T-helper 2 cell treated with Interferon-gamma antibody and Interleukin-4, amounts not matched to agents 100 ng/mL and 5 ng/mL, for 36 hours (primary cell): ENCODE measurements at regions not wholly inside any gene's neighbourhood (a gene's known extent, or its start where the extent isn't known, plus 50 kb on each side); places are given as distances from the start of the nearest gene placed in this dataset.

Experiments
- intact Hi-C: fragments of 100-400 bp; cut with micrococcal nuclease; formaldehyde crosslinking; loops from one replicate; pipeline ENCODE4 v1.15.1; 2023

DNA sequence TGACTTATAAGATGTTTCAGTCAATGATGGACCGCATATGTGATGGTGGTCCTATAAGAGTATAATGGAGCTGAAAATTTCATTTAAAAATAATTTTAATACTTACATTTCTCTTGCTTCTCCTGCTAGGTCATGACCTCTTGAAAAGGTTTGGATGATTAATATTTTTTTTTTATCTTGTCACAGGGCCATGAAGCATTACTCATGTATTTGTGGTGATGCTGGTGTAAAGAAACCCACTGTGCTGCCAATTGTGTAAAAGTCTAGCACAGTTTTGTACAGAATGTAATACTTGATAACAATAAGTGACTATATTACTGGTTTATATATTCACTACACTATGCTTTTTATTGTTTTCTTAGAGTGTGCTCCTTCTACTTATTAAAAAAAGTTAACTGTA lies 124.2 kb upstream of the CELF4 start:
- intact Hi-C loops, result no loop called here

GRCh38 chr18:37684590-37684989 lies 119.0 kb upstream of the CELF4 start:
- intact Hi-C loops, result no loop called here

DNA sequence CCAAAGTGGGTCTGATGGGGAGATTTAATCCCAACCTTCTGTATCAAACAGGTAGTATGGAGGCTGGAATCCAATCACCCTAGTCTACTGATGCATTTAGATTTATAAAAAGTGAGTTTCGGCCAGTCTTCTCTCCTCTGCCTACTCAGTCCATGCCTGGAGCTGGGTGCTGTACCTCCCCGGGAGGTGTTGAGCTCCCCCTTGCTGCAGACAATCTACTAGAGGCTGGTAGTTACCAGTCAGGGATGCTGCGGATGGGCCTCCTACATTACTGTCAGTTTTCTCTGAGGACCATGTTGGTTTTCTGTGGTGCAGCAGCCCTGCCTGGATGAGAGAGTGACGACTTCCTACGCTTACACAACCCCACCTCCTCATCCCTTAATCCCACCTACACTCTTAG lies 118.6 kb upstream of the CELF4 start:
- intact Hi-C loops, result no loop called here

DNA sequence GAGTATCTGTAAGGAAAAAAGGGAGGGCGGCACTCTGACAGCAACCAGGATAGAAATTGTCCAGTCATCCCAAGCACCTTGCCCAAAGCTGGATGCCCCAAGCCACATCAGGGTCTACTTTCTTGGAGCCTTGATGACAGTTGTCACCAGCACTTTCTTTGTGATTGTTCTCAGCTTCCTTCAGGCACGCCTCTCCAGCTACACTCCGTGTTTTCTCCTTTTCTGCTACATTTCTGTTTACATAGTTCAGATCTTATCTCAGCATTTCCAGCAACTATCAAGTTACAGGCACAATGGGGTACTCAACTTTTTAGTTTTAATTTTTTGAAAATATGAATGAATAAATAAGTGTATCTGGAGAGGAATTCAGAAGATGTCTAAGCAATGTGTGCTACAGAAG lies 115.3 kb upstream of the CELF4 start:
- intact Hi-C loops, result no loop called here

DNA sequence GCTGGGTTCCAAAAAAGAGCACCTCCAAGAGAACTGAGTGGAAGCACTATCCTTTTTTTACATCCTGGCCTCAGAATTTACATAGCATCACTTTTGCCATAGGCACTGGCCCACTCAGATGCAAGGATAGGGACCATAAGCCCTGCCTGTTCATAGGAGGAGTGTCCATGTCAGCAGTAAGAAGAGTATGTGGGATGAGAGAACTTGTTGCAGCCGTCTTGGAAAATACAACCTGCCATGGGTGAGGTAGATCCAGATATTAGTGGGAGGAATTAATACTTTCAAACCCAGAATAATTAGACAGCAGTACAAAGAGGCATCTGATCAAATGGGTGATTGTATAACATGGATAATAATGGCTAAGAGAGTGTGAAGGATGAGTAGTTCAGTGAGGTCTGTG lies 110.7 kb upstream of the CELF4 start:
- intact Hi-C loops, result no loop called here

DNA sequence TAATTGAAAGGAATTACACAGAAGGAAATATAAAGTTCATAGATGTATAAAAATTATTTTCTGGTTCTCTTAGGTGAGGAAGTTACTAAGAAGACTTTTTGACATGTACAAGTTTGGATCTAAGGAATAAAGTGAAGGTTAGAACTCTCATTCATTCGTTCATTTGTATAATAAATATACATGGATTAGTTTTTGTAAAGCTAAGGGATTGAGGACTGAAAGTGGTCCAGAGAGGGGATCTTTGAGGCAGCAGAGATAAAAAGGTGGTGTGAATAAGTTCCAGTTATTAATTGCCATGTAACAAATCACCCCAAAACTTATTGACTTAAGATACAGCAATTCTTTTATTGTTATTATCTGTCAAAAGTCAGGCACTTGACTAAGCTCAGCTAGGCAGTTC lies 110.1 kb upstream of the CELF4 start:
- intact Hi-C loops, result no loop called here

- intact Hi-C loops, result no loop called here
Measured at GRCh38 chr18:37674570-37674969, 109.0 kb upstream of the CELF4 start.

GRCh38 chr18:37673671-37674070 lies 108.1 kb upstream of the CELF4 start:
- intact Hi-C loops, result no loop called here

DNA sequence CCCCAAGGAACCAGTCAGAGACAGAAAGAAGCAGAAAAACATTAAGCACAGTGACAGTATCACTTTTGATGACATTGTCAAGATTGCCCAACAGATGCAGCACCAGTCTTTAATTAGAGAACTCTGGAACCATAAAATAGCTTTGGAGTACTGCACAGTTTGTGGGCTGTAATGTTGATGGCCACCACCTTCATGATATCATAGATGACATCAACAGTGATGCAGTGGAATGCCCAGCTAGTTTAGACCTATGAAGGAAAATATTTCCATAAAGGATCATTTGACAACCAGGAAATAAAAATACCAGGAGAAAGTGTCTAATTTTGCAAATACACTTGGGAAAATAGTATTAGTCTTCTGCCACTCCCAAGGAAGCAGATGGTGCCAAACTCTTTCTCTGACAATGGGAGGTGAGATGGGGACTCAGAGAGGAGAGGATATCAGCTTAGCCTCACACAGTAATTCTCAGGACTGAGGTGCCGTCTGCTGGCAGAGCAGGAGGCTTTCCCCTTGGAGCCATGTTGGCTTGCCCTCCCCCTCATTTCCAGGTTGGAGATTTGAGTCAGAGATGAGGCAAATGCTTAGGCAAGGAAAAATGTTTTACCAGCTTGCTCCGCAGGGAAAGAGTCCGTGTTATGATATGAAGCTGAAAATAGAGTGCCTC lies 107.5 kb upstream of the CELF4 start:
- intact Hi-C loops, result no loop called here

- intact Hi-C loops, result no loop called here
Measured at GRCh38 chr18:37672001-37672400, 106.4 kb upstream of the CELF4 start.

GRCh38 chr18:37671530-37671929 lies 105.9 kb upstream of the CELF4 start:
- intact Hi-C loops, result no loop called here

GRCh38 chr18:37671119-37671518 lies 105.5 kb upstream of the CELF4 start:
- intact Hi-C loops, result no loop called here

GRCh38 chr18:37669991-37670534 lies 104.5 kb upstream of the CELF4 start:
- intact Hi-C loops, result no loop called here

DNA sequence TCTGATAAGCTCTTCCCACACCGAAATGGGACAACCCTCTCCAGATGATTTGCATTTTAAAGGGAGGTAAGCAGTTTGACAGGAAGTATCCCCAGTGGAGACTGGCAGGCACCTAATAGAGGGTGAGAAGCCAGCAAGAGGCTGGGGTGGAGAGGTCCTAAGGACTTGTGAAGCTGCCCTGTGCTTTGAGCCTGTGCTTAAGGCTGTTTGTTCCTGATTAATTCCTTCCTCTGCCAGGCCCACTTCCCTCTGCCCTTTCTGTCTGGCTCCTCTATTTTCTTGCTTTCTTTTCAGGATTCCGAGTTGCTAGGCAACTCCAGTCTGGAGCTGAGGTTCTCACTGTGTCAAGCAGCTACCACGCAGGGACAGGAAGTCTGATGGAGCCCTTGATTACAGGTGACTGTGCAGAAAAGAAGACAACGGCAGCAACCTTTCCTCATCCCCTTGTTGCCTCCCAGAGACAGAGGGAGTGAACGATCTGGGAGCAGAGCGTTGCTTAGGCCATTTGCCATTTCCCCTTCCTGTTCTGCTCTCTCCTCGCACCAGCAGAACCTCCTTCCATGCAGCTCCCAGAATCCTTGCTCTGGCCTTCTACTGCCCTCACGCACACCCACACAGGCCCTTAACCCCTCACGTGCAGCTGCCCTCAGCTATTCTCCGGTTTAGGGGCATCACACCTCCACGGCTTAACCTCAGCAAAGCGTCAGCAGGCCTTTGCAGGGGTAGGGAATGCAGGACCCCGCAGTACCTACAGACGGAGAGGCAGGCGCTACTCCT lies 103.6 kb upstream of the CELF4 start:
- intact Hi-C loops, result no loop called here

DNA sequence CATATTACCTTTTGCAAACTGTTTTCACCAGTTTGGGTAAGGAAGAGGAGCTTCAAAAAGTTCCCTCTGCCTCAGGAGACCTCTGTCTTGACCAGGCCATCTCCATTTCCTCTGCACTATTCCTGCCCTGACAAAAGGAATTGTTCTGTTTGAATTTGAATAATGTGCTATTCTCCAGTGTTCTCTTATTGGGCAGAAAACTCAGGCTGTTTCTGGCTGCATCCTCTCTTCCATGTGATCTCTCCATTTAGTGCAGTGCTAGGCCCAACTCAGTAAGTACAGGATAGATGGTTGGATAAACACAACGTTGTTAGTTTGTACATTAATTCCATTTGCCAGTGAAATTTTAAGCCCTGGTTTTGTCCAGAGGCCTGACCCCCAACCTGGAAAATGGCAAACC lies 102.2 kb upstream of the CELF4 start:
- intact Hi-C loops, result no loop called here

- intact Hi-C loops, result no loop called here
Measured at GRCh38 chr18:37666991-37667390, 101.4 kb upstream of the CELF4 start.

DNA sequence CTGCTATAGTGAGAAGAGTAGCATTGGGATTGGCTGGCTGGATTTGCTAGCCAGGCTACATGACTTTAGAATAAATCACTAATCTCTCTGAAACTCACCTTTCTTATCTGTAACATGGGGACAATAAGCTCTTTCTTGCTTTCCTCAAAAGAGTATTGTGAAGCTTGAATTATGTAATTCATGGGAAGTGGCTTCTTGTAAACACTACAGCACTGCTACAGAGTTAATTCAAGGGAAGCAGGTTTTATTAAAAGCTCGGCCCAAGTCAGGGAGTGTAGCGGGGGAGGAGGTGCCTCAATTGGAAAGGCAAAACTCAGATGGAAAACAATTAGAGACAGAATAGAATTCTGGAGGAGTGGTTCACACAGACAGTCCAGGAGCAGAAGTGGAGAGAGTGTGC lies 100.9 kb upstream of the CELF4 start:
- intact Hi-C loops, result no loop called here

GRCh38 chr18:37665346-37665745 lies 99.7 kb upstream of the CELF4 start:
- intact Hi-C loops, result no loop called here

- intact Hi-C loops, result no loop called here
Measured at GRCh38 chr18:37663446-37663845, 97.8 kb upstream of the CELF4 start.

- intact Hi-C loops, result no loop called here
Measured at GRCh38 chr18:37662546-37663339, 97.1 kb upstream of the CELF4 start.

DNA sequence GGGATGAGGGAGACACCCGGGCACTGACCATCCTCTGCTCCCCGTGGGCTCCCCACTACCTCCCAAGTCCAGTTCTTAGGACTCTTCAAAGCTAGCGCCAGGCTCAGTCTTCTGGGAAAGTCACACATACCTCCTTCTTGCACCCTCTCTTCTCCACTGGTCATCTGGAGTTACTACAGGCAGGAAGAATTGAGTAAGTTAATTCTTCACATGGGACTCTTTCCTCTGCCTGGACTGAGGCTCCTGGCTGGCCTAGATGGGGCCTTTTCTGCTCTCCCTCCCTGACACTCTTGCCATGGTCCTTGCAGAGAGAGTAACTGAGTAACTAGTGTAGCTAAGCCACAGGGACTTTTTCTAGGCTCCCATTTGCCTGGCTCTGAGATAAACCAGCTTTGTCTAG lies 96.5 kb upstream of the CELF4 start:
- intact Hi-C loops, result no loop called here

DNA sequence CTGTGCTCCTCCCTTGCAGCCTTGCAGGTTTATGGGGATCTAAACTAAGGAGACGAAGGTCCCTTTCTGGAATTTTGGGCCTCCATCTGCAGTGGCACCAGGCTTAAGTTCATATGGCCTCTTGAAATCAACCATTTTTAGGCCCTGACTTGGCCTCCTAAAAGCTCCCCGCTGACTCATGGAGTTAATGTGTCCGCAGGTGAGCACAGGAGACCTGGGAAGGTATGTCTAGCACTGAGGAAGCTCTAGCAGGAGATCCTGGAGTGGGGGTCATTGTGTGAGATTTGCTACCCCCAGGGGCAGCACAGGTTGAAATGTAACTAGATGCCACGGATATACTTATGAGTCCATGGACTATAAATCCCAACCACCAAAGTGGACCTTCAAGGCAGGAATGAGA lies 95.9 kb upstream of the CELF4 start:
- intact Hi-C loops, result no loop called here
